DND-41 (cell line): ENCODE measurements at regions not wholly inside any gene's neighbourhood (a gene's known extent, or its start where the extent isn't known, plus 50 kb on each side); places are given as distances from the start of the nearest gene placed in this dataset.

Source experiments
- ATAC-seq: fragments of 200-7000 bp; cut with Tn5 transposase; 3 replicates; pipeline ENCODE4 v1.9.1; 2021; ENCODE audit warnings: low read depth; ENCODE audit not compliant: insufficient read depth
- DNase-seq: peaks from one replicate; pipeline ENCODE4 v3.0.0-alpha.2; 2020
- H2AFZ ChIP-seq: 2 replicates; pipeline ENCODE4 v1.6.0; 2012; ENCODE audit warnings: low read depth, low read length
- H3K27ac ChIP-seq: 2 replicates; pipeline ENCODE4 v1.5.1; 2012; ENCODE audit warnings: low read length, inconsistent platforms
- H3K27me3 ChIP-seq: fragments of 200-600 bp; sonication (generic); 2 replicates; pipeline ENCODE4 v1.6.0; 2012; ENCODE audit warnings: low read length, mild to moderate bottlenecking, inconsistent platforms; ENCODE audit not compliant: insufficient read depth, poor library complexity
- H3K36me3 ChIP-seq: 2 replicates; pipeline ENCODE4 v1.5.1; 2012; ENCODE audit warnings: low read length, inconsistent platforms; ENCODE audit not compliant: insufficient read depth
- H3K4me1 ChIP-seq: 2 replicates; pipeline ENCODE4 v1.5.1; 2012; ENCODE audit warnings: mild to moderate bottlenecking, low read length; ENCODE audit not compliant: insufficient read depth
- H3K4me2 ChIP-seq: 2 replicates; pipeline ENCODE4 v1.6.0; 2012; ENCODE audit warnings: mild to moderate bottlenecking, moderate library complexity, low read length, inconsistent platforms; ENCODE audit not compliant: insufficient read depth
- H3K4me3 ChIP-seq, 2 experiments: fragments of 200-600 bp in 1 of 2; shearing (Covaris generic) in 1 of 2; 2 replicates each; pipeline ENCODE4 v1.5.1; 2012 to 2016; ENCODE audit warnings: inconsistent platforms in 2 of 2, low read length in 2 of 2, mild to moderate bottlenecking in 2 of 2, low read depth in 1 of 2, moderate library complexity in 1 of 2
- H3K79me2 ChIP-seq: 2 replicates; pipeline ENCODE4 v1.6.0; 2012; ENCODE audit warnings: low read length, inconsistent platforms; ENCODE audit not compliant: insufficient read depth
- H3K9ac ChIP-seq: 2 replicates; pipeline ENCODE4 v1.6.0; 2012; ENCODE audit warnings: low read depth, mild to moderate bottlenecking, inconsistent platforms, low read length, moderate library complexity
- H3K9me3 ChIP-seq: 2 replicates; pipeline ENCODE4 v1.5.1; 2012; ENCODE audit warnings: low read length, moderate library complexity, mild to moderate bottlenecking, inconsistent platforms; ENCODE audit not compliant: insufficient read depth, severe bottlenecking
- H4K20me1 ChIP-seq: 2 replicates; pipeline ENCODE4 v1.6.0; 2012; ENCODE audit warnings: low read length; ENCODE audit not compliant: insufficient read depth
- EZH2 ChIP-seq: IDR thresholded peaks from 3 replicates; pipeline ENCODE4 v1.6.1; 2012; ENCODE audit warnings: borderline replicate concordance, low read depth, mild to moderate bottlenecking, moderate library complexity, low read length, inconsistent platforms; ENCODE audit not compliant: severe bottlenecking
- TF ChIP-seq, protein P1 (sequence below): IDR thresholded peaks from 2 replicates; pipeline ENCODE4 v1.5.1; 2012; ENCODE audit warnings: borderline replicate concordance, low read length, moderate library complexity, mild to moderate bottlenecking; ENCODE audit not compliant: poor library complexity, severe bottlenecking; ENCODE audit errors: extremely low read depth

DNA sequence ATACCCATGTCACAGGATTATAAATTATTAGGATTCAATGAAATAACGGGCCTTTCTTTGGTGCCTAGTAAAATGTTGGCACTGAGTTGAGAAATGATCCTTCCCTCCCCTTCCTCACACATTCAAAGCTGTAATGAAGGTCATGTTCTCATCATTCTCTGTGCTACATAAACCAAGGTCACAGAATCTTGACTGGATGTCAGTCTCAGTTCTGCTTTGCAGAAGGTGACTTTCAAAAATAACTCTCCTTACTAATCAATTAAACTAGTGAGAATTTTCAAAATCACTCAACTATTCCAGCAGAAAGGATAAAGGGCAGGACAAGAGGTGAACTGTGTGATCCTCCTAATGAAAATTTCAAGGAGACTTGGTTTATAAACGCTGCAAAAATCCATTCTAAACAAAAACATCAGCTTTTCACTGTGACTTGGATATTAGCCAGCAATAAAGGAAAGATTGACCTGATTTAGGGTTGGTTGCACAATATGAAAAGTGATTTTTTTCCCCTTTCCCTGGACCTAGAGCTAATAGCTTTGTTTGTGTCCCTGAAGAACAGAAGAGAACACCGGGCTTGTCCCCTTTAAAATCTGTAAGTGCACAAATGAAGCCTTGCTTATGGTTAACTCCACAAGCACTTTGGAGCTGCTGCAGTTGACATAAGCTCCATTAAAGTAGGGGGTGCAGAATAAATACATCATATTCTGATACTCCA, 120.1 kb downstream of the SEC16B start:
- Histone ChIP-seq H3K9me3 (peaks cover 6% of the 10 kb centered on the region), H3K27ac (no peak overlapping the region), H3K4me1 (no peaks in the 10 kb centered on the region), H3K79me2 (no peaks in the 10 kb centered on the region), H3K4me3 (no peak overlapping the region), H3K4me2 (no peak overlapping the region), H3K27me3 (no peaks in the 10 kb centered on the region), H3K36me3 (no peaks in the 10 kb centered on the region), H4K20me1 (no peaks in the 10 kb centered on the region), H3K9ac (no peak overlapping the region), H2AFZ (no peak overlapping the region)
- ATAC-seq, result no peak
- TF ChIP-seq, protein P1, sequence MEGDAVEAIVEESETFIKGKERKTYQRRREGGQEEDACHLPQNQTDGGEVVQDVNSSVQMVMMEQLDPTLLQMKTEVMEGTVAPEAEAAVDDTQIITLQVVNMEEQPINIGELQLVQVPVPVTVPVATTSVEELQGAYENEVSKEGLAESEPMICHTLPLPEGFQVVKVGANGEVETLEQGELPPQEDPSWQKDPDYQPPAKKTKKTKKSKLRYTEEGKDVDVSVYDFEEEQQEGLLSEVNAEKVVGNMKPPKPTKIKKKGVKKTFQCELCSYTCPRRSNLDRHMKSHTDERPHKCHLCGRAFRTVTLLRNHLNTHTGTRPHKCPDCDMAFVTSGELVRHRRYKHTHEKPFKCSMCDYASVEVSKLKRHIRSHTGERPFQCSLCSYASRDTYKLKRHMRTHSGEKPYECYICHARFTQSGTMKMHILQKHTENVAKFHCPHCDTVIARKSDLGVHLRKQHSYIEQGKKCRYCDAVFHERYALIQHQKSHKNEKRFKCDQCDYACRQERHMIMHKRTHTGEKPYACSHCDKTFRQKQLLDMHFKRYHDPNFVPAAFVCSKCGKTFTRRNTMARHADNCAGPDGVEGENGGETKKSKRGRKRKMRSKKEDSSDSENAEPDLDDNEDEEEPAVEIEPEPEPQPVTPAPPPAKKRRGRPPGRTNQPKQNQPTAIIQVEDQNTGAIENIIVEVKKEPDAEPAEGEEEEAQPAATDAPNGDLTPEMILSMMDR, result no peak
- TF ChIP-seq EZH2, result no peak
- no peak for DNase-seq

- H3K4me2 ChIP-seq, result no peak overlapping the region
- no peak overlapping the region for H3K9ac ChIP-seq
- no peak for ATAC-seq
- no peaks in the 10 kb centered on the region for H3K4me1 ChIP-seq
- DNase-seq, result no peak
- no peaks in the 10 kb centered on the region for H3K36me3 ChIP-seq
- H3K4me3 ChIP-seq, result no peak overlapping the region
- H3K9me3 ChIP-seq, result peaks cover under 1% of the 10 kb centered on the region
- H3K79me2 ChIP-seq, result no peaks in the 10 kb centered on the region
- no peak overlapping the region for H2AFZ ChIP-seq
- TF ChIP-seq EZH2, result no peak
- TF ChIP-seq, protein P1, result no peak
- no peaks in the 10 kb centered on the region for H4K20me1 ChIP-seq
- H3K27me3 ChIP-seq, result no peaks in the 10 kb centered on the region
- H3K27ac ChIP-seq, result no peak overlapping the region
These were observed 120.7 kb downstream of the SEC16B start for GRCh38 chr1:177849130-177849529.

- Histone ChIP-seq H3K79me2 (no peaks in the 10 kb centered on the region), H4K20me1 (no peaks in the 10 kb centered on the region), H3K36me3 (no peaks in the 10 kb centered on the region), H3K4me1 (no peaks in the 10 kb centered on the region), H3K9me3 (no peaks in the 10 kb centered on the region), H3K27me3 (no peaks in the 10 kb centered on the region), H3K27ac (no peak overlapping the region), H3K4me2 (no peak overlapping the region), H3K9ac (no peak overlapping the region), H3K4me3 (no peak overlapping the region), H2AFZ (no peak overlapping the region)
- no peak for TF ChIP-seq EZH2
- TF ChIP-seq, protein P1, result no peak
- DNase-seq (no peak), ATAC-seq (no peak)
These were observed 121.3 kb downstream of the SEC16B start for GRCh38 chr1:177848577-177848976.
